A673 (cell line): ENCODE measurements at regions not wholly inside any gene's neighbourhood (a gene's known extent, or its start where the extent isn't known, plus 50 kb on each side); places are given as distances from the start of the nearest gene placed in this dataset.

Source experiments
- EZH2 ChIP-seq: fragments of 200-600 bp; sonication (generic); IDR thresholded peaks from 2 replicates; pipeline ENCODE4 v1.6.1; 2017; ENCODE audit warnings: borderline replicate concordance, low read depth, mild to moderate bottlenecking, mixed read lengths, antibody characterized with exemption, low read length; ENCODE audit not compliant: poor library complexity, severe bottlenecking
- TF ChIP-seq, protein P1 (sequence below): fragments of 300-800, 200-600 bp; sonication (generic); conservative IDR thresholded peaks from 2 replicates; pipeline ENCODE4 v1.5.1; 2017; ENCODE audit warnings: low read depth, mild to moderate bottlenecking, antibody characterized with exemption, low read length, moderate library complexity, mixed read lengths

DNA sequence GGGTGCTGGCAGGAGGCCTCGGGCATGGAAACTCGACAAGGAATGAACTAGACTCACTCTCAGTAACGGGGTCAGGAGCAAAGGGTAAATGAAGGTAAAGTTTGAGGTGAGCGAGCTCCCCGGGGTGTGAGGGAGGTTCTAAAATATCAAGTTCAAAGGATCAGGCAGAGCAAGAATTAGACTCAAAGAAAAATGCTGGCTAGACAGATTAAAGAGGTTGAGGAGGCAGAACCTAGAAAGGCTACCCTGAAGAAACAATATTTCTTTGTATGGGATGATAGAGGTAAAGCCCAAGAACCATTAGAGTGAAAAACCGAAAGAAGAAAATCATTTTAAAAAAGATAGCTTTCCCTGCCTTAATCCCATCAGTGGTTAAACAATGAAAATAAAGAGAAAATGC, 386.7 kb upstream of the MEF2C start:
- TF ChIP-seq, protein P1, sequence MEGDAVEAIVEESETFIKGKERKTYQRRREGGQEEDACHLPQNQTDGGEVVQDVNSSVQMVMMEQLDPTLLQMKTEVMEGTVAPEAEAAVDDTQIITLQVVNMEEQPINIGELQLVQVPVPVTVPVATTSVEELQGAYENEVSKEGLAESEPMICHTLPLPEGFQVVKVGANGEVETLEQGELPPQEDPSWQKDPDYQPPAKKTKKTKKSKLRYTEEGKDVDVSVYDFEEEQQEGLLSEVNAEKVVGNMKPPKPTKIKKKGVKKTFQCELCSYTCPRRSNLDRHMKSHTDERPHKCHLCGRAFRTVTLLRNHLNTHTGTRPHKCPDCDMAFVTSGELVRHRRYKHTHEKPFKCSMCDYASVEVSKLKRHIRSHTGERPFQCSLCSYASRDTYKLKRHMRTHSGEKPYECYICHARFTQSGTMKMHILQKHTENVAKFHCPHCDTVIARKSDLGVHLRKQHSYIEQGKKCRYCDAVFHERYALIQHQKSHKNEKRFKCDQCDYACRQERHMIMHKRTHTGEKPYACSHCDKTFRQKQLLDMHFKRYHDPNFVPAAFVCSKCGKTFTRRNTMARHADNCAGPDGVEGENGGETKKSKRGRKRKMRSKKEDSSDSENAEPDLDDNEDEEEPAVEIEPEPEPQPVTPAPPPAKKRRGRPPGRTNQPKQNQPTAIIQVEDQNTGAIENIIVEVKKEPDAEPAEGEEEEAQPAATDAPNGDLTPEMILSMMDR: no peak
- TF ChIP-seq EZH2: no peak
